MM.1S (cell line): ENCODE measurements at regions not wholly inside any gene's neighbourhood (a gene's known extent, or its start where the extent isn't known, plus 50 kb on each side); places are given as distances from the start of the nearest gene placed in this dataset.

Experiments
- DNase-seq: peaks from one replicate; pipeline ENCODE4 v3.0.0-alpha.2; 2015
- H2AFZ ChIP-seq: fragments of 300-600 bp; sonication (generic); 2 replicates; pipeline ENCODE4 v1.6.0; 2016; ENCODE audit warnings: antibody characterized with exemption, low read length
- H3F3A ChIP-seq: fragments of 300-600 bp; sonication (generic); 2 replicates; pipeline ENCODE4 v1.6.1; 2016; ENCODE audit warnings: mild to moderate bottlenecking, antibody characterized with exemption, low read length, moderate library complexity, mixed read lengths; ENCODE audit not compliant: insufficient read depth
- H3K27ac ChIP-seq: fragments of 300-600 bp; sonication (generic); 2 replicates; pipeline ENCODE4 v1.5.1; 2016; ENCODE audit warnings: mild to moderate bottlenecking, low read length
- H3K27me3 ChIP-seq: fragments of 300-600 bp; sonication (generic); replicated peaks from 2 replicates; pipeline ENCODE4 v1.6.0; 2016; ENCODE audit warnings: low read length; ENCODE audit not compliant: insufficient read depth
- H3K36me3 ChIP-seq: fragments of 300-600 bp; sonication (generic); replicated peaks from 2 replicates; pipeline ENCODE4 v1.6.1; 2016; ENCODE audit warnings: mild to moderate bottlenecking, low read length, mixed read lengths; ENCODE audit not compliant: insufficient read depth
- H3K4me1 ChIP-seq: fragments of 300-600 bp; sonication (generic); 2 replicates; pipeline ENCODE4 v1.6.1; 2016; ENCODE audit warnings: low read length, mixed read lengths
- H3K4me2 ChIP-seq: fragments of 300-600 bp; sonication (generic); 2 replicates; pipeline ENCODE4 v1.6.0; 2016; ENCODE audit warnings: low read depth, low read length
- H3K4me3 ChIP-seq: fragments of 300-600 bp; sonication (generic); 2 replicates; pipeline ENCODE4 v1.5.1; 2016; ENCODE audit warnings: low read length, mixed read lengths
- H3K79me2 ChIP-seq: fragments of 300-600 bp; sonication (generic); 2 replicates; pipeline ENCODE4 v1.6.1; 2016; ENCODE audit warnings: mixed run types, low read length, mixed read lengths
- H3K9ac ChIP-seq: fragments of 300-600 bp; sonication (generic); 2 replicates; pipeline ENCODE4 v1.6.1; 2016; ENCODE audit warnings: low read length, mixed read lengths
- H3K9me2 ChIP-seq: fragments of 300-600 bp; sonication (generic); replicated peaks from 2 replicates; pipeline ENCODE4 v1.6.1; 2016; ENCODE audit warnings: mild to moderate bottlenecking, low read length, mixed read lengths; ENCODE audit not compliant: insufficient read depth
- H3K9me3 ChIP-seq: fragments of 300-600 bp; sonication (generic); replicated peaks from 2 replicates; pipeline ENCODE4 v1.6.1; 2016; ENCODE audit warnings: mild to moderate bottlenecking, low read length, mixed read lengths; ENCODE audit not compliant: insufficient read depth
- H4K20me1 ChIP-seq: fragments of 300-600 bp; sonication (generic); 2 replicates; pipeline ENCODE4 v1.6.1; 2016; ENCODE audit warnings: mild to moderate bottlenecking, low read length, moderate library complexity, mixed read lengths; ENCODE audit not compliant: insufficient read depth
- CTCF ChIP-seq: fragments of 300-600 bp; sonication (generic); IDR thresholded peaks from 2 replicates; pipeline ENCODE4 v1.5.1; 2016; ENCODE audit warnings: antibody characterized with exemption, low read length, mixed read lengths
- EZH2 ChIP-seq: fragments of 300-600 bp; sonication (generic); optimal IDR thresholded peaks from 2 replicates; pipeline ENCODE3; 2017; ENCODE audit warnings: low read depth, mild to moderate bottlenecking, antibody characterized with exemption, low read length, mixed read lengths
- EZH2phosphoT487 ChIP-seq: fragments of 300-600 bp; sonication (generic); IDR thresholded peaks from 2 replicates; pipeline ENCODE4 v1.6.1; 2018; ENCODE audit warnings: antibody characterized with exemption, low read length

DNA sequence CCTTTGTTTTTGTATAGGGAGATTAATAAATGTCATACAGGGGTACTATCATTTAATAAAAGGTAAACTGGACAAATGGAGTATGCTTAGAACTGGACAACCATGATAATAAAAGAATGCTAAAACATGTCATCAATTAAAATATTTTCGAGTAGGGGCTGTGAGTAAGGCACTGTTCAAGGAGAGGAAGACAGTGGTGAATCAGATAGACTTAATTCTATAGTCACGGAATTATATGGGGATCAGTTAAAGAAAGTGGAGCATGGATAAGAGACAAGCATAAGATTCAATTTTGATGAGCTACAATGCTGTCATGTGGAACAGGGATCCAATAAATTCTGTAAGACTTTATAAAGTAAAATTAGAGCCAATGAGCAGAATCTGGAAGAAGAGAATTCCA, 104.5 kb downstream of the HMHB1 start:
- Histone ChIP-seq H4K20me1 (no peaks in the 10 kb centered on the region), H3K9me3 (no peaks in the 10 kb centered on the region), H3K4me2 (no peak overlapping the region), H3K9ac (no peak overlapping the region), H3K4me3 (no peak overlapping the region), H3K36me3 (no peaks in the 10 kb centered on the region), H3K79me2 (no peaks in the 10 kb centered on the region), H3K27me3 (no peaks in the 10 kb centered on the region), H3F3A (no peaks in the 10 kb centered on the region), H2AFZ (no peak overlapping the region), H3K9me2 (no peaks in the 10 kb centered on the region), H3K27ac (no peak overlapping the region), H3K4me1 (no peaks in the 10 kb centered on the region)
- TF ChIP-seq EZH2 (no peak), CTCF (no peak), EZH2phosphoT487 (no peak)
- DNase-seq: no peak

DNA sequence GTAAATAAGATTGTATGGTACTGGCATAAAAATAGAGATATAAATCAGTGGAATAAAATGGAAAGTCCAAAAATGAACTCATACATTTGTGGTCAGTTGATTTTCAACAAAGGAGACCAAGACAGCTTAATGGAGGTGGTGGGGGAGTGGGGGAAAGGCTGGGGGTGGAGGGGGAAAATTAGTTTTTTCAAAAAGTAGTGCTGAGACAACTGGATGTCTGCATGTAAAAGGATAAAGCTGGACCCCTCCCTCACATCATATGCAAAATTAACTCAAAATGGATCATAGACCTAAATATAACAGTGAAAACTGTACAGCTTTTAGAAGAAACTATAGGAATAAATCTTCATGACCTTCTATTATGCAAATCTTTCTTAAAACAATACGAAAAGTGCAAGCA, 107.0 kb downstream of the HMHB1 start:
- Histone ChIP-seq H3K36me3 (no peaks in the 10 kb centered on the region), H3K79me2 (no peaks in the 10 kb centered on the region), H2AFZ (no peak overlapping the region), H3K27ac (no peak overlapping the region), H3K9me3 (no peaks in the 10 kb centered on the region), H3K4me1 (no peaks in the 10 kb centered on the region), H3K27me3 (no peaks in the 10 kb centered on the region), H3K4me2 (no peak overlapping the region), H3K9me2 (no peaks in the 10 kb centered on the region), H4K20me1 (no peaks in the 10 kb centered on the region), H3F3A (no peaks in the 10 kb centered on the region), H3K4me3 (no peak overlapping the region), H3K9ac (no peak overlapping the region)
- no peak for TF ChIP-seq EZH2phosphoT487
- TF ChIP-seq CTCF: no peak
- no peak for DNase-seq

DNA sequence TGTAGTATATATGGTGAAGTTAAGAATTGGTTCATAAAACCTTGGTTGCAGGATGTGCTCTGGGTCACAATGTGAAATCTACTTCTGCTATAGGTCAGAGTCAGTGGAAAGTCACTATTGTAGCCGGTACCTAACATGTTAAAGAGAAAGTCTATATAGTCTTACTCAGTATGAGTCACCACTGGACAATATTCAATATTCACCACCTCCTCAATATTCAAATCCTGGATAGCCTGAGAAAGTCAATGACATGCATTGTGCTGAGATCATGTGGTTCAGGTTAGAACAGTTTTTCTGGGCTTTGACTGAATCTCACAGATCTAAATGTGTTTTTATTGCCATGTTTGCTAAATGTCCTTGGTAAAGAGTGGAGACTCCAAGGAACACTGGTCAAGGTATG, 108.8 kb downstream of the HMHB1 start:
- no peak for DNase-seq
- H3K9me2 ChIP-seq: no peaks in the 10 kb centered on the region
- H3K9me3 ChIP-seq: no peaks in the 10 kb centered on the region
- H3K4me2 ChIP-seq: no peak overlapping the region
- no peak overlapping the region for H3K9ac ChIP-seq
- H3F3A ChIP-seq: no peaks in the 10 kb centered on the region
- H3K4me3 ChIP-seq: no peak overlapping the region
- no peaks in the 10 kb centered on the region for H3K36me3 ChIP-seq
- H3K4me1 ChIP-seq: no peaks in the 10 kb centered on the region
- H3K27ac ChIP-seq: no peak overlapping the region
- H4K20me1 ChIP-seq: no peaks in the 10 kb centered on the region
- H2AFZ ChIP-seq: no peak overlapping the region
- TF ChIP-seq EZH2: no peak
- TF ChIP-seq EZH2phosphoT487: no peak
- no peak for TF ChIP-seq CTCF
- no peaks in the 10 kb centered on the region for H3K27me3 ChIP-seq
- no peaks in the 10 kb centered on the region for H3K79me2 ChIP-seq
